Natural killer cell (primary cell): ENCODE measurements at regions not wholly inside any gene's neighbourhood (a gene's known extent, or its start where the extent isn't known, plus 50 kb on each side); places are given as distances from the start of the nearest gene placed in this dataset.

Experiments used
- ATAC-seq, 3 donors: fragments of 150-1000 bp in 2 of 3; fragments of 200-7000 bp in 1 of 3; cut with Tn5 transposase; 1 replicate in 1 of 3; 2 replicates in 2 of 3; pipeline ENCODE4 v1.10.0; 2021; ENCODE audit warnings: mild to moderate bottlenecking in 2 of 3, moderate library complexity in 2 of 3
- DNase-seq, 2 donors: peaks; one replicate each; pipeline versions ENCODE4 v3.0.0 to v3.0.0-alpha.2; 2013 to 2021; ENCODE audit warnings: mixed read lengths in 1 of 2
- H3K27ac ChIP-seq: one replicate; pipeline ENCODE4 v1.5.1; 2013; ENCODE audit warnings: mild to moderate bottlenecking, low read length
- H3K27me3 ChIP-seq: one replicate; pipeline ENCODE4 v1.6.1; 2013; ENCODE audit warnings: low read length; ENCODE audit not compliant: control insufficient read depth, insufficient read depth
- H3K36me3 ChIP-seq: one replicate; pipeline ENCODE4 v1.6.1; 2013; ENCODE audit warnings: low read length; ENCODE audit not compliant: control insufficient read depth, insufficient read depth
- H3K4me1 ChIP-seq: one replicate; pipeline ENCODE4 v1.6.1; 2013; ENCODE audit warnings: low read length; ENCODE audit not compliant: control insufficient read depth, insufficient read depth
- H3K4me3 ChIP-seq: one replicate; pipeline ENCODE4 v1.5.1; 2013; ENCODE audit warnings: low read length
- H3K9me3 ChIP-seq: one replicate; pipeline ENCODE4 v1.6.1; 2013; ENCODE audit warnings: low read length; ENCODE audit not compliant: control insufficient read depth, insufficient read depth
- H3K27ac Mint-ChIP-seq, 2 donors: one replicate each; pipeline ENCODE4 v1.8.0; 2022; ENCODE audit warnings: mild to moderate bottlenecking in 2 of 2, mixed read lengths in 2 of 2, moderate library complexity in 1 of 2
- H3K27me3 Mint-ChIP-seq, 2 donors: one replicate each; pipeline ENCODE4 v1.8.0; 2022; ENCODE audit warnings: low read depth in 2 of 2, mixed read lengths in 2 of 2
- H3K36me3 Mint-ChIP-seq: one replicate; pipeline ENCODE4 v1.8.0; 2022; ENCODE audit warnings: mixed read lengths
- H3K4me1 Mint-ChIP-seq, 2 donors: one replicate each; pipeline ENCODE4 v1.8.0; 2022; ENCODE audit warnings: mixed read lengths in 2 of 2
- H3K4me3 Mint-ChIP-seq: one replicate; pipeline ENCODE4 v1.8.0; 2022; ENCODE audit warnings: mild to moderate bottlenecking, moderate library complexity, mixed read lengths
- H3K9me3 Mint-ChIP-seq, 2 donors: one replicate each; pipeline ENCODE4 v1.8.0; 2022; ENCODE audit warnings: mixed read lengths in 2 of 2
- CTCF ChIP-seq: fragments of 200-600 bp; IDR thresholded peaks from one replicate; pipeline ENCODE4 v1.8.0; 2022; ENCODE audit warnings: antibody characterized with exemption
- WGBS: methylation state at CpG from one replicate; pipeline ENCODE4 v1.1.7; 2013; ENCODE audit warnings: missing lambda C conversion rate; ENCODE audit not compliant: insufficient coverage; 5-methylcytosine and 5-hydroxymethylcytosine counted together
- intact Hi-C: fragments of 100-400 bp; cut with micrococcal nuclease; formaldehyde crosslinking; loops from one replicate; pipeline ENCODE4 v1.14.2; 2022

GRCh38 chr5:175274171-175274570, 169.8 kb downstream of the DRD1 start:
- no peak for TF ChIP-seq CTCF
- Histone ChIP-seq H3K4me1 (no peaks in the 10 kb centered on the region), H3K4me3 (no peak overlapping the region), H3K27me3 (no peaks in the 10 kb centered on the region), H3K36me3 (no peaks in the 10 kb centered on the region), H3K9me3 (no peaks in the 10 kb centered on the region), H3K27ac (no peak overlapping the region)
- Mint-ChIP-seq H3K27me3 (peaks cover 0 to 3% of the 10 kb centered on the region in 2 donors), H3K27ac (no peak overlapping the region), H3K9me3 (peaks cover 0 to under 1% of the 10 kb centered on the region in 2 donors), H3K36me3 (no peaks in the 10 kb centered on the region), H3K4me3 (no peak overlapping the region), H3K4me1 (no peaks in the 10 kb centered on the region)
- ATAC-seq (no peak), DNase-seq (no peak)
- intact Hi-C loops, result no loop called here

GRCh38 chr5:175264406-175264805, 179.6 kb downstream of the DRD1 start:
- 83% methylated on average over 2 of the region's 2 CpGs for WGBS
- Mint-ChIP-seq H3K27ac (no peak overlapping the region), H3K36me3 (no peaks in the 10 kb centered on the region), H3K27me3 (peaks cover 0 to 17% of the 10 kb centered on the region in 2 donors), H3K4me1 (no peaks in the 10 kb centered on the region), H3K9me3 (peaks cover 0 to 5% of the 10 kb centered on the region in 2 donors), H3K4me3 (no peak overlapping the region)
- H3K27me3 ChIP-seq, result no peaks in the 10 kb centered on the region
- TF ChIP-seq CTCF, result no peak
- no peak overlapping the region for H3K27ac ChIP-seq
- intact Hi-C loops, result no loop called here
- DNase-seq (no peak), ATAC-seq (no peak)
- no peak overlapping the region for H3K4me3 ChIP-seq
- H3K36me3 ChIP-seq, result no peaks in the 10 kb centered on the region
- no peaks in the 10 kb centered on the region for H3K9me3 ChIP-seq
- H3K4me1 ChIP-seq, result no peaks in the 10 kb centered on the region

- DNase-seq, result no peak
- Histone ChIP-seq H3K4me1 (no peaks in the 10 kb centered on the region), H3K27ac (no peak overlapping the region), H3K27me3 (no peaks in the 10 kb centered on the region), H3K9me3 (no peaks in the 10 kb centered on the region), H3K4me3 (no peak overlapping the region), H3K36me3 (no peaks in the 10 kb centered on the region)
- Mint-ChIP-seq H3K9me3 (peaks cover 0 to 5% of the 10 kb centered on the region in 2 donors), H3K36me3 (no peaks in the 10 kb centered on the region), H3K27me3 (peaks cover 0 to 17% of the 10 kb centered on the region in 2 donors), H3K4me3 (no peak overlapping the region), H3K4me1 (no peaks in the 10 kb centered on the region), H3K27ac (no peak overlapping the region)
- TF ChIP-seq CTCF, result no peak
- no peak for ATAC-seq
- 100% methylated on average over 1 of the region's 3 CpGs for WGBS
- intact Hi-C loops, result no loop called here
Measured at GRCh38 chr5:175263776-175264175, 180.2 kb downstream of the DRD1 start.

GRCh38 chr5:175261526-175261925, 182.5 kb downstream of the DRD1 start:
- 78% methylated on average over 4 of the region's 4 CpGs for WGBS

More at GRCh38 chr5:175261526-175261925, 182.5 kb downstream of the DRD1 start:
- no peaks in the 10 kb centered on the region for H3K9me3 ChIP-seq
- intact Hi-C loops, result no loop called here
- Mint-ChIP-seq H3K27me3 (peaks cover 0 to 8% of the 10 kb centered on the region in 2 donors), H3K4me3 (no peak overlapping the region), H3K9me3 (peaks cover 0 to 2% of the 10 kb centered on the region in 2 donors), H3K36me3 (no peaks in the 10 kb centered on the region), H3K4me1 (no peaks in the 10 kb centered on the region), H3K27ac (no peak overlapping the region)
- H3K27ac ChIP-seq, result no peak overlapping the region
- no peak for TF ChIP-seq CTCF
- DNase-seq, result no peak
- no peaks in the 10 kb centered on the region for H3K4me1 ChIP-seq
- H3K36me3 ChIP-seq, result no peaks in the 10 kb centered on the region
- no peaks in the 10 kb centered on the region for H3K27me3 ChIP-seq
- H3K4me3 ChIP-seq, result no peak overlapping the region
- no peak for ATAC-seq
